ENCODE measurements at regions not wholly inside any gene's neighbourhood (a gene's known extent, or its start where the extent isn't known, plus 50 kb on each side); places are given as distances from the start of the nearest gene placed in this dataset.

GRCh38 chr7:67947191-67947590, 950.6 kb downstream of the TYW1 start:
- no peak for TF ChIP-seq EZH2phosphoT487 (IDR thresholded peaks at IDR 0.05; ENCODE audit: low read length)
- TF ChIP-seq EZH2 (optimal IDR thresholded peaks at IDR 0.05; ENCODE audit: low read depth, low read length): no peak
- TF ChIP-seq CTCF (IDR thresholded peaks at IDR 0.05; ENCODE audit: low read length): no peak
- Histone ChIP-seq H3K4me3 (ENCODE audit: low read length) (no peak overlapping the region), H3K79me2 (ENCODE audit: low read length) (no peaks in the 10 kb centered on the region), H2AFZ (ENCODE audit: low read length) (no peak overlapping the region), H3F3A (ENCODE audit: insufficient read depth, low read length) (no peaks in the 10 kb centered on the region), H3K9me2 (replicated peaks; ENCODE audit: insufficient read depth, low read length) (no peaks in the 10 kb centered on the region), H3K27ac (ENCODE audit: low read length) (no peak overlapping the region), H4K20me1 (ENCODE audit: insufficient read depth, low read length) (no peaks in the 10 kb centered on the region), H3K4me2 (ENCODE audit: low read depth, low read length) (no peak overlapping the region), H3K4me1 (ENCODE audit: low read length) (no peaks in the 10 kb centered on the region), H3K36me3 (replicated peaks; ENCODE audit: insufficient read depth, low read length) (no peaks in the 10 kb centered on the region), H3K9me3 (replicated peaks; ENCODE audit: insufficient read depth, low read length) (no peaks in the 10 kb centered on the region), H3K9ac (ENCODE audit: low read length) (no peak overlapping the region), H3K27me3 (replicated peaks; ENCODE audit: insufficient read depth, low read length) (no peaks in the 10 kb centered on the region)
- no peak for DNase-seq

- TF ChIP-seq CTCF (IDR thresholded peaks at IDR 0.05; ENCODE audit: low read length) (no peak), EZH2 (optimal IDR thresholded peaks at IDR 0.05; ENCODE audit: low read depth, low read length) (no peak), EZH2phosphoT487 (IDR thresholded peaks at IDR 0.05; ENCODE audit: low read length) (no peak)
Measured at GRCh38 chr7:67947646-67948045, 951.0 kb downstream of the TYW1 start.

GRCh38 chr7:67950321-67951083, 953.9 kb downstream of the TYW1 start:
- DNase-seq: no peak
- Histone ChIP-seq H3K36me3 (replicated peaks; ENCODE audit: insufficient read depth, low read length) (no peaks in the 10 kb centered on the region), H3K27me3 (replicated peaks; ENCODE audit: insufficient read depth, low read length) (no peaks in the 10 kb centered on the region), H3K27ac (ENCODE audit: low read length) (no peak overlapping the region), H3K9ac (ENCODE audit: low read length) (no peak overlapping the region), H2AFZ (ENCODE audit: low read length) (no peak overlapping the region), H3K9me2 (replicated peaks; ENCODE audit: insufficient read depth, low read length) (no peaks in the 10 kb centered on the region), H3K4me3 (ENCODE audit: low read length) (no peak overlapping the region), H3K4me1 (ENCODE audit: low read length) (no peaks in the 10 kb centered on the region), H3K4me2 (ENCODE audit: low read depth, low read length) (no peak overlapping the region), H3F3A (ENCODE audit: insufficient read depth, low read length) (no peaks in the 10 kb centered on the region), H4K20me1 (ENCODE audit: insufficient read depth, low read length) (no peaks in the 10 kb centered on the region), H3K9me3 (replicated peaks; ENCODE audit: insufficient read depth, low read length) (no peaks in the 10 kb centered on the region), H3K79me2 (ENCODE audit: low read length) (no peaks in the 10 kb centered on the region)
- no peak for TF ChIP-seq EZH2 (optimal IDR thresholded peaks at IDR 0.05; ENCODE audit: low read depth, low read length)
- no peak for TF ChIP-seq EZH2phosphoT487 (IDR thresholded peaks at IDR 0.05; ENCODE audit: low read length)
- no peak for TF ChIP-seq CTCF (IDR thresholded peaks at IDR 0.05; ENCODE audit: low read length)

More at GRCh38 chr7:67947646-67948045, 951.0 kb downstream of the TYW1 start:
- H3K36me3 ChIP-seq (replicated peaks; ENCODE audit: insufficient read depth, low read length): no peaks in the 10 kb centered on the region
- H3K9ac ChIP-seq (ENCODE audit: low read length): no peak overlapping the region
- H3K4me1 ChIP-seq (ENCODE audit: low read length): no peaks in the 10 kb centered on the region
- no peak overlapping the region for H3K27ac ChIP-seq (ENCODE audit: low read length)
- no peak overlapping the region for H3K4me3 ChIP-seq (ENCODE audit: low read length)
- H3K4me2 ChIP-seq (ENCODE audit: low read depth, low read length): no peak overlapping the region
- H4K20me1 ChIP-seq (ENCODE audit: insufficient read depth, low read length): no peaks in the 10 kb centered on the region
- no peaks in the 10 kb centered on the region for H3K27me3 ChIP-seq (replicated peaks; ENCODE audit: insufficient read depth, low read length)
- no peaks in the 10 kb centered on the region for H3K79me2 ChIP-seq (ENCODE audit: low read length)
- no peak for DNase-seq
- no peaks in the 10 kb centered on the region for H3F3A ChIP-seq (ENCODE audit: insufficient read depth, low read length)
- H2AFZ ChIP-seq (ENCODE audit: low read length): no peak overlapping the region
- H3K9me3 ChIP-seq (replicated peaks; ENCODE audit: insufficient read depth, low read length): no peaks in the 10 kb centered on the region
- H3K9me2 ChIP-seq (replicated peaks; ENCODE audit: insufficient read depth, low read length): no peaks in the 10 kb centered on the region
